C4-2B (cell line): ENCODE measurements at regions not wholly inside any gene's neighbourhood (a gene's known extent, or its start where the extent isn't known, plus 50 kb on each side); places are given as distances from the start of the nearest gene placed in this dataset.

Experiments used
- ZFX ChIP-seq: fragments of 450-650 bp; IDR thresholded peaks from 2 replicates; pipeline ENCODE4 v1.6.1; 2017
- TF ChIP-seq, protein P1 (sequence below): fragments of 450-650 bp; conservative IDR thresholded peaks from 2 replicates; pipeline ENCODE4 v1.5.1; 2017; ENCODE audit warnings: mild to moderate bottlenecking

- TF ChIP-seq, protein P1, sequence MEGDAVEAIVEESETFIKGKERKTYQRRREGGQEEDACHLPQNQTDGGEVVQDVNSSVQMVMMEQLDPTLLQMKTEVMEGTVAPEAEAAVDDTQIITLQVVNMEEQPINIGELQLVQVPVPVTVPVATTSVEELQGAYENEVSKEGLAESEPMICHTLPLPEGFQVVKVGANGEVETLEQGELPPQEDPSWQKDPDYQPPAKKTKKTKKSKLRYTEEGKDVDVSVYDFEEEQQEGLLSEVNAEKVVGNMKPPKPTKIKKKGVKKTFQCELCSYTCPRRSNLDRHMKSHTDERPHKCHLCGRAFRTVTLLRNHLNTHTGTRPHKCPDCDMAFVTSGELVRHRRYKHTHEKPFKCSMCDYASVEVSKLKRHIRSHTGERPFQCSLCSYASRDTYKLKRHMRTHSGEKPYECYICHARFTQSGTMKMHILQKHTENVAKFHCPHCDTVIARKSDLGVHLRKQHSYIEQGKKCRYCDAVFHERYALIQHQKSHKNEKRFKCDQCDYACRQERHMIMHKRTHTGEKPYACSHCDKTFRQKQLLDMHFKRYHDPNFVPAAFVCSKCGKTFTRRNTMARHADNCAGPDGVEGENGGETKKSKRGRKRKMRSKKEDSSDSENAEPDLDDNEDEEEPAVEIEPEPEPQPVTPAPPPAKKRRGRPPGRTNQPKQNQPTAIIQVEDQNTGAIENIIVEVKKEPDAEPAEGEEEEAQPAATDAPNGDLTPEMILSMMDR = no peak
- TF ChIP-seq ZFX = no peak
These were observed 92.8 kb upstream of the KCND2 start for GRCh38 chr7:120180221-120180620.
